HG03575 (cell line): ENCODE measurements at regions not wholly inside any gene's neighbourhood (a gene's known extent, or its start where the extent isn't known, plus 50 kb on each side); places are given as distances from the start of the nearest gene placed in this dataset.
"Not testable (repeated sequence)": the region's sequence is repeated elsewhere in the genome, so short reads cannot be mapped to it uniquely, and the experiment has no call there.

Experiments used
- ATAC-seq: cut with Tn5 transposase; IDR thresholded peaks from one replicate; pipeline ENCODE4 v1.9.1; 2021; ENCODE audit not compliant: unreplicated experiment, insufficient number of reproducible peaks, low FRiP score; ENCODE audit errors: extremely low read depth

GRCh38 chr2:136281281-136282114, 163.5 kb upstream of the CXCR4 start:
- no peak for ATAC-seq

GRCh38 chr2:136266346-136266745, 148.4 kb upstream of the CXCR4 start:
- ATAC-seq, result not testable (repeated sequence)

- no peak for ATAC-seq
Measured at GRCh38 chr2:136259551-136259950, 141.6 kb upstream of the CXCR4 start.

- ATAC-seq, result no peak
Measured at GRCh38 chr2:136257893-136258292, 139.9 kb upstream of the CXCR4 start.

GRCh38 chr2:136255648-136256461, 137.9 kb upstream of the CXCR4 start:
- ATAC-seq, result no peak

GRCh38 chr2:136255127-136255526, 137.2 kb upstream of the CXCR4 start:
- no peak for ATAC-seq

- ATAC-seq, result no peak
Measured at GRCh38 chr2:136254681-136255080, 136.7 kb upstream of the CXCR4 start.

- no peak for ATAC-seq
Measured at GRCh38 chr2:136253288-136254004, 135.5 kb upstream of the CXCR4 start.

GRCh38 chr2:136251885-136252585, 134.1 kb upstream of the CXCR4 start:
- no peak for ATAC-seq

- no peak for ATAC-seq
Measured at GRCh38 chr2:136251197-136251884, 133.4 kb upstream of the CXCR4 start.

GRCh38 chr2:136250131-136250530, 132.2 kb upstream of the CXCR4 start:
- ATAC-seq, result no peak

GRCh38 chr2:136248907-136249306, 131.0 kb upstream of the CXCR4 start:
- no peak for ATAC-seq

- ATAC-seq, result no peak
Measured at GRCh38 chr2:136248242-136248641, 130.3 kb upstream of the CXCR4 start.

- no peak for ATAC-seq
Measured at GRCh38 chr2:136247204-136247950, 129.4 kb upstream of the CXCR4 start.

GRCh38 chr2:136246086-136246669, 128.2 kb upstream of the CXCR4 start:
- ATAC-seq, result no peak

- ATAC-seq, result no peak
Measured at GRCh38 chr2:136245211-136245610, 127.3 kb upstream of the CXCR4 start.

GRCh38 chr2:136244536-136244885, 126.6 kb upstream of the CXCR4 start:
- ATAC-seq, result no peak
